Smooth muscle cell (in vitro differentiated cells): ENCODE measurements at regions not wholly inside any gene's neighbourhood (a gene's known extent, or its start where the extent isn't known, plus 50 kb on each side); places are given as distances from the start of the nearest gene placed in this dataset.

Experiments
- DNase-seq: peaks from one replicate; lab custom pipeline; 2025; ENCODE audit not compliant: unreplicated experiment; lab: John Stamatoyannopoulos, UW
- H2AFZ ChIP-seq: fragments of 200-600 bp; sonication (generic); 2 replicates; pipeline ENCODE4 v1.6.0; 2016; ENCODE audit warnings: antibody characterized with exemption, low read depth, mild to moderate bottlenecking
- H3F3A ChIP-seq: fragments of 200-600 bp; sonication (generic); 2 replicates; pipeline ENCODE4 v1.6.0; 2017; ENCODE audit warnings: antibody characterized with exemption, low read depth
- H3K27ac ChIP-seq: fragments of 200-600 bp; sonication (generic); 2 replicates; pipeline ENCODE4 v1.5.1; 2016; ENCODE audit warnings: low read depth, mild to moderate bottlenecking
- H3K27me3 ChIP-seq: fragments of 200-600 bp; sonication (generic); 2 replicates; pipeline ENCODE4 v1.6.1; 2016; ENCODE audit warnings: low read depth, mild to moderate bottlenecking
- H3K36me3 ChIP-seq: fragments of 200-600 bp; sonication (generic); 2 replicates; pipeline ENCODE4 v1.5.1; 2016; ENCODE audit warnings: low read depth
- H3K4me1 ChIP-seq: fragments of 200-600 bp; sonication (generic); 2 replicates; pipeline ENCODE4 v1.5.1; 2016; ENCODE audit warnings: low read depth
- H3K4me2 ChIP-seq: fragments of 200-600 bp; sonication (generic); 2 replicates; pipeline ENCODE4 v1.6.0; 2016; ENCODE audit warnings: mild to moderate bottlenecking
- H3K4me3 ChIP-seq: fragments of 200-600 bp; sonication (generic); 2 replicates; pipeline ENCODE4 v1.5.1; 2016; ENCODE audit warnings: mild to moderate bottlenecking
- H3K79me2 ChIP-seq: fragments of 200-600 bp; sonication (generic); 2 replicates; pipeline ENCODE4 v1.6.0; 2016; ENCODE audit warnings: low read depth, mild to moderate bottlenecking
- H3K9ac ChIP-seq: fragments of 200-600 bp; sonication (generic); 2 replicates; pipeline ENCODE4 v1.6.0; 2016; ENCODE audit warnings: low read depth
- H3K9me3 ChIP-seq: fragments of 200-600 bp; sonication (generic); replicated peaks from 2 replicates; pipeline ENCODE4 v1.5.1; 2016; ENCODE audit warnings: low read depth
- H4K20me1 ChIP-seq: fragments of 200-600 bp; sonication (generic); 2 replicates; pipeline ENCODE4 v1.6.0; 2016; ENCODE audit warnings: low read depth
- CTCF ChIP-seq: fragments of 200-600 bp; sonication (generic); IDR thresholded peaks from 2 replicates; pipeline ENCODE4 v1.5.1; 2017; ENCODE audit warnings: borderline replicate concordance, mild to moderate bottlenecking, antibody characterized with exemption; ENCODE audit not compliant: insufficient read depth, poor library complexity, severe bottlenecking
- WGBS: methylation state at CpG from one replicate; pipeline ENCODE4 v1.1.7; 2016; ENCODE audit warnings: low lambda C conversion rate; 5-methylcytosine and 5-hydroxymethylcytosine counted together

- Histone ChIP-seq H3K4me2 (no peak overlapping the region), H3K36me3 (no peaks in the 10 kb centered on the region), H3K4me1 (no peaks in the 10 kb centered on the region), H3K9ac (no peak overlapping the region), H3K27ac (no peak overlapping the region), H3K79me2 (no peaks in the 10 kb centered on the region), H3K9me3 (no peaks in the 10 kb centered on the region), H4K20me1 (no peaks in the 10 kb centered on the region), H3F3A (no peaks in the 10 kb centered on the region), H3K4me3 (no peak overlapping the region), H2AFZ (no peak overlapping the region), H3K27me3 (peaks cover 14% of the 10 kb centered on the region)
- 88% methylated on average over 4 of the region's 7 CpGs for whole genome bisulfite sequencing
- TF ChIP-seq CTCF: no peak
- DNase-seq: no peak
These were observed 180.9 kb downstream of the SMAD2 start for GRCh38 chr18:47749600-47749973.

- Histone ChIP-seq H4K20me1 (no peaks in the 10 kb centered on the region), H3K4me3 (peak overlapping the region; percentile 58), H2AFZ (peak overlapping the region; percentile 96), H3K4me2 (peak overlapping the region; percentile 99), H3F3A (no peaks in the 10 kb centered on the region), H3K27ac (no peak overlapping the region), H3K4me1 (no peaks in the 10 kb centered on the region), H3K36me3 (no peaks in the 10 kb centered on the region), H3K9me3 (no peaks in the 10 kb centered on the region), H3K27me3 (peaks cover 14% of the 10 kb centered on the region), H3K9ac (no peak overlapping the region), H3K79me2 (no peaks in the 10 kb centered on the region)
- DNase-seq: peak; percentile 54
- WGBS: 11% methylated on average over 60 of the region's 60 CpGs
- TF ChIP-seq CTCF: peak; percentile 100
These were observed 181.4 kb downstream of the SMAD2 start for GRCh38 chr18:47748847-47749599.

GRCh38 chr18:47748093-47748796, 182.2 kb downstream of the SMAD2 start:
- no peaks in the 10 kb centered on the region for H3K9me3 ChIP-seq
- peaks cover 14% of the 10 kb centered on the region for H3K27me3 ChIP-seq
- no peak overlapping the region for H3K27ac ChIP-seq
- no peaks in the 10 kb centered on the region for H3K36me3 ChIP-seq
- no peak for DNase-seq
- no peak overlapping the region for H2AFZ ChIP-seq
- no peaks in the 10 kb centered on the region for H3K79me2 ChIP-seq
- H3F3A ChIP-seq: no peaks in the 10 kb centered on the region
- H3K4me2 ChIP-seq: peak overlapping the region; percentile 99
- peak overlapping the region; percentile 58 for H3K4me3 ChIP-seq
- no peak overlapping the region for H3K9ac ChIP-seq
- no peaks in the 10 kb centered on the region for H3K4me1 ChIP-seq
- 92% methylated on average over 23 of the region's 23 CpGs for WGBS
- H4K20me1 ChIP-seq: no peaks in the 10 kb centered on the region
- no peak for TF ChIP-seq CTCF
